Uterus (tissue), 2 donors: ENCODE measurements at regions not wholly inside any gene's neighbourhood (a gene's known extent, or its start where the extent isn't known, plus 50 kb on each side); places are given as distances from the start of the nearest gene placed in this dataset.

ENCODE experiments used
- CTCF ChIP-seq, 4 experiments: fragments of 200-600 bp in 2 of 4; fragments of 450-650 bp in 2 of 4; sonication (generic) in 2 of 4; IDR thresholded peaks; one replicate each; pipeline ENCODE4 v1.5.1; 2016 to 2019; ENCODE audit warnings: antibody characterized with exemption in 4 of 4, mild to moderate bottlenecking in 2 of 4, moderate library complexity in 1 of 4
- POLR2A ChIP-seq, 2 donors: fragments of 450-650 bp; IDR thresholded peaks; one replicate each; pipeline ENCODE4 v1.6.1; 2016; ENCODE audit warnings: antibody characterized with exemption in 2 of 2, mild to moderate bottlenecking in 1 of 2, moderate library complexity in 1 of 2

- TF ChIP-seq POLR2A (IDR thresholded peaks at IDR 0.05) (no peak), CTCF (IDR thresholded peaks at IDR 0.05) (no peak)
These were observed 59.6 kb upstream of the LYZL1 start for GRCh38 chr10:29229258-29229705.
